HG03097 (cell line): ENCODE measurements at regions not wholly inside any gene's neighbourhood (a gene's known extent, or its start where the extent isn't known, plus 50 kb on each side); places are given as distances from the start of the nearest gene placed in this dataset.

Experiments used
- ATAC-seq: cut with Tn5 transposase; IDR thresholded peaks from one replicate; pipeline ENCODE4 v1.9.1; 2021; ENCODE audit not compliant: unreplicated experiment, low FRiP score

DNA sequence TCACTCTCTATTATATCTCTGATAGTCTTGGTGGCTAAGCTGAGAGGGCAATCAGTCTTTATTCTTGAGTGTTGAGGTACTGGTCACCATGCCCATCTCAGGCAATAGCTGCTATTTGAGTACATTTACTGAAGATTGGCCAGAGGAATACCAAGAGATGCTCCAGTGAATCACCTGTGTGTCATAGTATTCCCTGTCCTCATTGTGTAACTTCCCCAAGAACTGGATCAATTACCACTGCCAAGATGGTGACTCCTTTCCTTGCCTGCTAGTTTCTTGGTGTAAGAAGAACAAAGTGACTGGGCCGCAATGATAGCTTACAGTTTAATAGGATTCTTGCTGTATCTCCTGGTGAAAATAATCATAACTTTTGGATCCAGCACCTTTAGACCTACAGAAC lies 418.7 kb upstream of the KIF2A start:
- ATAC-seq: no peak

GRCh38 chr5:61894046-61894445 lies 412.0 kb upstream of the KIF2A start:
- ATAC-seq: no peak

- no peak for ATAC-seq
These were observed 409.2 kb upstream of the KIF2A start for GRCh38 chr5:61896811-61897210.

DNA sequence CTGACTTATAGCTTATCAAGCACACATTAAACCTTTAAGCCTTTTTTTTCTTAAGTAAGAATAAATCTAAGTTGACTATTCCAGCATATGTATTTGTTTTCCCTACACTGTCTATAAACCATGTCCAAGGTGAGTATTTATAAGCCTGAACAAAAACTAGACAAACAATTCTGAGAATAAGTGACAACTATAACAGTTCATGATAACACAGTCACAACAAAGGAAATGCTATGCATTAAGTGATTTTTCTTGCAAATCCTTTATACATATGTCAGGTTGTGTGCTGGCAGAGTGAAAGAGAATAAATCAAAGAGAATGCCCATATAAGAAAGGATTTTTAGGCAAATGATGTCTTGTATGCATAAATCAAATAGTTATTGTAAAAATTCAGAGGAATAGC lies 408.8 kb upstream of the KIF2A start:
- no peak for ATAC-seq

GRCh38 chr5:61901997-61902396 lies 404.0 kb upstream of the KIF2A start:
- ATAC-seq: no peak

GRCh38 chr5:61904730-61905129 lies 401.3 kb upstream of the KIF2A start:
- ATAC-seq: no peak

GRCh38 chr5:61905613-61906012 lies 400.4 kb upstream of the KIF2A start:
- no peak for ATAC-seq

GRCh38 chr5:61906820-61907219 lies 399.2 kb upstream of the KIF2A start:
- no peak for ATAC-seq

DNA sequence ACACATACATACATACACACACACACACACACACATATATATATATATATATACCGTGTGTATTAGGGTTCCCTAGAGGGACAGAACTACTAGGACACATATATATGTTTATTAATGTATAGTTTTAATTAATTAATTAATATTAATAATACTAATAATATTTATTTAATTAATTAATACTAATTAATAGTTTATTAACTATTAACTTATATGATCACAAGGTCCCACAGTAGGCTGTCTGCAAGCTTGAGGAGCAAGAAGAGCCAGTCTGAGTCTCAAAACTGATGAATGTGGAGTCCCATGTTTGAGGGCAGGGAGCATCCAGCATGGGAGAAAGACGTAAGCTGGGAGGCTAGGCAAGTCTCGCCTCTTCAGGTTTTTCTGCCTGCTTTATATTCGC lies 398.0 kb upstream of the KIF2A start:
- ATAC-seq: no peak

DNA sequence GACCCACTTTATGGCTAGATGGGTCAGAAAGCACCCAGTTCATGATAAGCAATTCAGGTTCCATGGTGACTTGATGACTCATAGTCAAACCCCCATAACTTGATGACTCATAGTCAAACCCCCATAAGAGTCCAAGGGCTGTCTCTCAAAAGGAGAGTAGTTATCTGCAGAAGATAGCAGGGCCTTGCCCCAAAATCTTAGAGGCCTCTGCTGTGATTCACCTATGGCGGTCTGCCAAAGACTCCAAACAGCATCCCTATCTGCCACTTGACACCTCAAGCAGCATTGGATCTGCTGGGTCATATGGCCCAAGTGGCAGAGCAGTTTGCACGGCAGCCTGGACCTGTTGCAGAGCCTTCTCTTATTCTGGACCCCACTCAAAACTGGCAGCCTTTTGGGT lies 395.2 kb upstream of the KIF2A start:
- ATAC-seq: no peak

- no peak for ATAC-seq
These were observed 393.4 kb upstream of the KIF2A start for GRCh38 chr5:61912559-61912958.

DNA sequence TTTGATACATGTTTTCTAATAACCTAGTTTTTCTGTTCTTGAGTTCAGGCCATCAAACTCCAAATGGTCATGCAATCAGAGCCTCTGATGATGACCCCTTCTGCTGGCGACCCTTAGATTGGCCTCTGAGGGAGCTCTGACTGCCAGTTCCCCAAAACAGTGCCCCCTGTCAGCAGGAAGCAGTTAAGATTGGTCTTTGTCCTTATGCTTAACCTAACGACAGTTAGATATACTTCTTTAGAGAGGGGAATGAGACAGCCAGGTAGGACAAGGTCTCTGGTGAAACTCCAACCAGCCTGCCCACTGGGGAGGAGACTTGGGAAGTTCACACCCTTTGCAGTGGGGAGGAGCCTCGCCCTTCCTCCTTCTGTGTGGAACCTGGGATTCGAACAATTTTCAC lies 390.4 kb upstream of the KIF2A start:
- ATAC-seq: no peak

- ATAC-seq: no peak
These were observed 389.1 kb upstream of the KIF2A start for GRCh38 chr5:61916621-61917620.

DNA sequence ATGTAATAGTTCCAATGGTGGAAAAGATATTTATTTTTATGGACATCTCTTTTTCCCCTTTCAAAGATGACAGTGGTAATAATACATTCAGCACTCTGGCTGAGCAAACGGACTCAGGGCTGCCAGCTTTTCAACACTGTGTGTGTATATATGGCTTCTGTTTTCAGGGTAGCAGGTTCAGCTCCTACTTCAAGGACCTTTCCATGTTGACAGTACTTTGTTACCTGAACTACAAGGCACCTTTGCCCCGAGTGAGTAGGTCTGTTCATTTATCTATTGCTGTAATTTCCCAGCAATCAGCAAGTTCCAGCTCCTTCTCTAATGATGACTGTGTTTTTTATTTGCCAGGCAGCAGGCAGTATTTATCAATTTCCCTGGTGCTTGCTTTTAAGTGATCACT lies 387.4 kb upstream of the KIF2A start:
- ATAC-seq: no peak

DNA sequence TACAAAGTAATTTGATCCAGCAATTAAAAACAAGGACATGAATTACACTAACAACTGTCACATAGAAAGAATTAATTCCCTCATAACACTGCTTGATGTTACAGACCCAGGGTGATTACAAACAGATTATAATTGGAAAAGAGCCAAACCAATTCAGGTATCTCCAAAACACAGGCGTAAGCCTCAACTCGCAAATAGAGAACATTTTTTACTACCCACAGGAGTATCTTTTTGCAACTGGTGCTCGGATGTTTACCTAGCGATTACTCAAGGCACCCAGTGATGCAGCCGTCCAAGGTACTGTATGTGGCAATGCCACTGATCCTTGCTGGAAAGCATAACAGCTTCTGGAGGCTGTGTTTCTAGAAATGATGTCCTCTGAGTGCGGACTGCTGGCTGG lies 386.1 kb upstream of the KIF2A start:
- no peak for ATAC-seq

DNA sequence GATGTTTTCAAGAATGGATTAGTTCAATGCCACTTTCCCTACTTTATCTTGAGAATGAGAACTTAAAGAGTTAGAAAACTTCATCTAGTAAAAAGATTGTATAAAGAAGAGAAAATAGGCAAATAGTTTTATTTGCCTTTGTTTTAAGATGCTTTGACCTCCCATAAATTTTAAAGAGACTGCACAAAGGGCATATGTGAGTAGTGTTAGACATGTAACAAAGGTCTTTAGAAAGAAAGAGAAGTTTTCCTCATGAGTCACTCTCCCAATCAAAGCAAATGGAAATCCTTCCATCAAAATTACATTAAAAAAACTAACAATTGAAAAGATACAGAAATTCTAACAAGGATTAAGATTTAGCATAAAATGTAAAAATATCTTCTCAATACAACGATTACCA lies 381.8 kb upstream of the KIF2A start:
- ATAC-seq: no peak

- no peak for ATAC-seq
These were observed 379.1 kb upstream of the KIF2A start for GRCh38 chr5:61926911-61927310.

DNA sequence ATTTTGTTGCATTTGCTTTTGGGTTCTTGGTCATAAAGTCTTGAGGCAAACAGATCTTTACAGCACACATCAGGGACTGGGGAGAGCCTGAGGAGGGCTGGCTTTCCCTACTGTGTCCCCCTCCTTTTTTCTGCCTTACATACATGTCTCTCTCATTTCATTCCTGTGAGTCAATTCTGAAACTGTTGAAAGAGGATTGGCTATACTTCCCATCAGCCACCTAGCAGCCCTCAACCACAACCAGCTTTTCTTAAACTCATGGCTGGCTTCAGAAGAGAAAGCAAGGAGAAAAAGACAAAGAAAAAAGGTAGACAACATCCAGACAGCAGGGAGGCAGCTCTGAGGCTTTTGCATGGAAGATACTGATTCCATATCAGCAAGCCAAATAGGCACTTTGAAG lies 374.8 kb upstream of the KIF2A start:
- no peak for ATAC-seq

GRCh38 chr5:61933787-61934626 lies 372.0 kb upstream of the KIF2A start:
- ATAC-seq: no peak

- ATAC-seq: no peak
These were observed 364.4 kb upstream of the KIF2A start for GRCh38 chr5:61941637-61942036.

GRCh38 chr5:61942462-61943049 lies 363.4 kb upstream of the KIF2A start:
- no peak for ATAC-seq
